Neural cell (in vitro differentiated cells): ENCODE measurements at regions not wholly inside any gene's neighbourhood (a gene's known extent, or its start where the extent isn't known, plus 50 kb on each side); places are given as distances from the start of the nearest gene placed in this dataset.

Source experiments
- H2AFZ ChIP-seq: fragments of 200-600, 300-800 bp; sonication (generic), shearing (Covaris generic); 2 replicates; pipeline ENCODE4 v1.6.0; 2014; ENCODE audit warnings: low read depth, mild to moderate bottlenecking, antibody characterized with exemption, low read length, moderate library complexity
- H3F3A ChIP-seq: fragments of 200-600 bp; shearing (Covaris generic); 2 replicates; pipeline ENCODE4 v1.6.1; 2016; ENCODE audit warnings: mild to moderate bottlenecking, moderate library complexity, mixed read lengths, antibody characterized with exemption, low read length; ENCODE audit not compliant: insufficient read depth, poor library complexity, severe bottlenecking
- H3K27ac ChIP-seq: fragments of 200-600, 300-800 bp; sonication (generic), shearing (Covaris generic); 2 replicates; pipeline ENCODE4 v1.5.1; 2014; ENCODE audit warnings: mild to moderate bottlenecking, low read length, moderate library complexity
- H3K27me3 ChIP-seq: fragments of 300-800, 200-600 bp; sonication (generic), shearing (Covaris generic); 2 replicates; pipeline ENCODE4 v1.6.0; 2014; ENCODE audit warnings: mild to moderate bottlenecking, low read depth, low read length, moderate library complexity; ENCODE audit not compliant: insufficient read depth
- H3K36me3 ChIP-seq: fragments of 300-800, 200-600 bp; sonication (generic), shearing (Covaris generic); 2 replicates; pipeline ENCODE4 v1.5.1; 2014; ENCODE audit warnings: mild to moderate bottlenecking, antibody characterized with exemption, low read length, moderate library complexity; ENCODE audit not compliant: insufficient read depth
- H3K4me2 ChIP-seq: fragments of 300-800, 200-600 bp; sonication (generic), shearing (Covaris generic); 2 replicates; pipeline ENCODE4 v1.6.0; 2014; ENCODE audit warnings: mild to moderate bottlenecking, low read length
- H3K4me3 ChIP-seq: fragments of 300-800, 200-600 bp; sonication (generic), shearing (Covaris generic); 2 replicates; pipeline ENCODE4 v1.5.1; 2014; ENCODE audit warnings: mild to moderate bottlenecking, low read length, moderate library complexity
- H3K79me2 ChIP-seq: fragments of 200-600 bp; shearing (Covaris generic); replicated peaks from 2 replicates; pipeline ENCODE4 v1.6.0; 2014; ENCODE audit warnings: mild to moderate bottlenecking, low read length, moderate library complexity; ENCODE audit not compliant: insufficient read depth
- H3K9ac ChIP-seq: fragments of 300-800, 200-600 bp; sonication (generic), shearing (Covaris generic); 2 replicates; pipeline ENCODE4 v1.6.1; 2016; ENCODE audit warnings: mild to moderate bottlenecking, low read length, mixed read lengths
- H3K9me2 ChIP-seq: fragments of 200-600 bp; shearing (Covaris generic); 2 replicates; pipeline ENCODE4 v1.6.1; 2016; ENCODE audit warnings: mild to moderate bottlenecking, low read length, mixed read lengths; ENCODE audit not compliant: insufficient read depth
- H3K9me3 ChIP-seq: fragments of 200-600, 300-800 bp; sonication (generic), shearing (Covaris generic); 2 replicates; pipeline ENCODE4 v1.6.1; 2016; ENCODE audit warnings: mild to moderate bottlenecking, mixed run types, low read length, moderate library complexity, mixed read lengths
- H4K20me1 ChIP-seq: fragments of 200-600 bp; shearing (Covaris generic); 2 replicates; pipeline ENCODE4 v1.6.1; 2016; ENCODE audit warnings: mild to moderate bottlenecking, mixed run types; ENCODE audit not compliant: insufficient read depth
- EP300 ChIP-seq: fragments of 450-650 bp; conservative IDR thresholded peaks from 2 replicates; pipeline ENCODE4 v1.6.1; 2014; ENCODE audit warnings: antibody characterized with exemption, mild to moderate bottlenecking, moderate library complexity; ENCODE audit not compliant: poor library complexity, severe bottlenecking
- EZH2 ChIP-seq: fragments of 200-600, 300-800 bp; shearing (Covaris generic), sonication (generic); IDR thresholded peaks from 2 replicates; pipeline ENCODE4 v1.6.1; 2014; ENCODE audit warnings: antibody characterized with exemption, low read length, borderline replicate concordance, mild to moderate bottlenecking; ENCODE audit not compliant: insufficient read depth, poor library complexity, severe bottlenecking
- MXI1 ChIP-seq: fragments of 450-650 bp; conservative IDR thresholded peaks from 2 replicates; pipeline ENCODE4 v1.6.1; 2014; ENCODE audit warnings: antibody characterized with exemption, mild to moderate bottlenecking; ENCODE audit not compliant: poor library complexity, severe bottlenecking
- POLR2AphosphoS5 ChIP-seq: IDR thresholded peaks from 2 replicates; pipeline ENCODE4 v1.6.1; 2012
- RAD21 ChIP-seq: fragments of 450-650 bp; conservative IDR thresholded peaks from 2 replicates; pipeline ENCODE4 v1.6.1; 2014; ENCODE audit warnings: antibody characterized with exemption, mild to moderate bottlenecking, moderate library complexity
- SMC3 ChIP-seq: fragments of 450-650 bp; conservative IDR thresholded peaks from 2 replicates; pipeline ENCODE4 v1.6.1; 2014; ENCODE audit warnings: antibody characterized with exemption, mild to moderate bottlenecking, moderate library complexity; ENCODE audit not compliant: poor library complexity
- TAF1 ChIP-seq: IDR thresholded peaks from 2 replicates; pipeline ENCODE4 v1.6.1; 2012; ENCODE audit warnings: low read depth
- TF ChIP-seq, protein P1 (sequence below): fragments of 450-650 bp; IDR thresholded peaks from 2 replicates; pipeline ENCODE4 v1.5.1; 2014; ENCODE audit warnings: antibody characterized with exemption, mild to moderate bottlenecking, moderate library complexity; ENCODE audit not compliant: poor library complexity, severe bottlenecking
- TF ChIP-seq, protein P2 (sequence below): IDR thresholded peaks from 2 replicates; pipeline ENCODE4 v1.6.1; 2012; ENCODE audit warnings: borderline replicate concordance

DNA sequence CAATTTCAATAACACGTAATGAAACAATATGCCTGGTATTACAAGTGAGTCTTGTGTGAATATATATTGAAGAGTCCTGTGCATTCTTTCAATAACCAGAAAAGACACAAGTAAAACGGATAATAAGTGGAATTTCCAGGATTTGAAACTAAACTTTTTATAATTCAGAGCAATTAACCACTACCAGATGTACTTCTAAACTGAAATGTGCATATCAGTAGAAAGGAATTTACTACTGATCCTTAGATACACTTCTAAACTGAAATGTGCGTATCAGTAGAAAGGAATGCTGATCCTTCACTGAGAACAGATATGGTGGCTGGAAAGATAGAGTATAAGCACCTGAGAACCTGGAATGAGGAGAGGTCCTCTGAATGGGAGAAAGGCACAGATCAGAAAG, 470.9 kb upstream of the SPHKAP start:
- H3K4me2 ChIP-seq, result no peak overlapping the region
- TF ChIP-seq EZH2 (no peak), MXI1 (no peak), RAD21 (no peak), POLR2AphosphoS5 (no peak), SMC3 (no peak), EP300 (no peak), TAF1 (no peak)
- TF ChIP-seq, protein P1, sequence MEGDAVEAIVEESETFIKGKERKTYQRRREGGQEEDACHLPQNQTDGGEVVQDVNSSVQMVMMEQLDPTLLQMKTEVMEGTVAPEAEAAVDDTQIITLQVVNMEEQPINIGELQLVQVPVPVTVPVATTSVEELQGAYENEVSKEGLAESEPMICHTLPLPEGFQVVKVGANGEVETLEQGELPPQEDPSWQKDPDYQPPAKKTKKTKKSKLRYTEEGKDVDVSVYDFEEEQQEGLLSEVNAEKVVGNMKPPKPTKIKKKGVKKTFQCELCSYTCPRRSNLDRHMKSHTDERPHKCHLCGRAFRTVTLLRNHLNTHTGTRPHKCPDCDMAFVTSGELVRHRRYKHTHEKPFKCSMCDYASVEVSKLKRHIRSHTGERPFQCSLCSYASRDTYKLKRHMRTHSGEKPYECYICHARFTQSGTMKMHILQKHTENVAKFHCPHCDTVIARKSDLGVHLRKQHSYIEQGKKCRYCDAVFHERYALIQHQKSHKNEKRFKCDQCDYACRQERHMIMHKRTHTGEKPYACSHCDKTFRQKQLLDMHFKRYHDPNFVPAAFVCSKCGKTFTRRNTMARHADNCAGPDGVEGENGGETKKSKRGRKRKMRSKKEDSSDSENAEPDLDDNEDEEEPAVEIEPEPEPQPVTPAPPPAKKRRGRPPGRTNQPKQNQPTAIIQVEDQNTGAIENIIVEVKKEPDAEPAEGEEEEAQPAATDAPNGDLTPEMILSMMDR, result no peak
- TF ChIP-seq, protein P2, sequence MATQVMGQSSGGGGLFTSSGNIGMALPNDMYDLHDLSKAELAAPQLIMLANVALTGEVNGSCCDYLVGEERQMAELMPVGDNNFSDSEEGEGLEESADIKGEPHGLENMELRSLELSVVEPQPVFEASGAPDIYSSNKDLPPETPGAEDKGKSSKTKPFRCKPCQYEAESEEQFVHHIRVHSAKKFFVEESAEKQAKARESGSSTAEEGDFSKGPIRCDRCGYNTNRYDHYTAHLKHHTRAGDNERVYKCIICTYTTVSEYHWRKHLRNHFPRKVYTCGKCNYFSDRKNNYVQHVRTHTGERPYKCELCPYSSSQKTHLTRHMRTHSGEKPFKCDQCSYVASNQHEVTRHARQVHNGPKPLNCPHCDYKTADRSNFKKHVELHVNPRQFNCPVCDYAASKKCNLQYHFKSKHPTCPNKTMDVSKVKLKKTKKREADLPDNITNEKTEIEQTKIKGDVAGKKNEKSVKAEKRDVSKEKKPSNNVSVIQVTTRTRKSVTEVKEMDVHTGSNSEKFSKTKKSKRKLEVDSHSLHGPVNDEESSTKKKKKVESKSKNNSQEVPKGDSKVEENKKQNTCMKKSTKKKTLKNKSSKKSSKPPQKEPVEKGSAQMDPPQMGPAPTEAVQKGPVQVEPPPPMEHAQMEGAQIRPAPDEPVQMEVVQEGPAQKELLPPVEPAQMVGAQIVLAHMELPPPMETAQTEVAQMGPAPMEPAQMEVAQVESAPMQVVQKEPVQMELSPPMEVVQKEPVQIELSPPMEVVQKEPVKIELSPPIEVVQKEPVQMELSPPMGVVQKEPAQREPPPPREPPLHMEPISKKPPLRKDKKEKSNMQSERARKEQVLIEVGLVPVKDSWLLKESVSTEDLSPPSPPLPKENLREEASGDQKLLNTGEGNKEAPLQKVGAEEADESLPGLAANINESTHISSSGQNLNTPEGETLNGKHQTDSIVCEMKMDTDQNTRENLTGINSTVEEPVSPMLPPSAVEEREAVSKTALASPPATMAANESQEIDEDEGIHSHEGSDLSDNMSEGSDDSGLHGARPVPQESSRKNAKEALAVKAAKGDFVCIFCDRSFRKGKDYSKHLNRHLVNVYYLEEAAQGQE, result no peak
- H3K36me3 ChIP-seq, result no peaks in the 10 kb centered on the region
- no peak overlapping the region for H3K9ac ChIP-seq
- H3K4me3 ChIP-seq, result no peak overlapping the region
- H4K20me1 ChIP-seq, result no peaks in the 10 kb centered on the region
- H2AFZ ChIP-seq, result no peak overlapping the region
- H3F3A ChIP-seq, result no peaks in the 10 kb centered on the region
- no peaks in the 10 kb centered on the region for H3K9me3 ChIP-seq
- no peaks in the 10 kb centered on the region for H3K9me2 ChIP-seq
- no peak overlapping the region for H3K27ac ChIP-seq
- H3K27me3 ChIP-seq, result no peaks in the 10 kb centered on the region
- no peaks in the 10 kb centered on the region for H3K79me2 ChIP-seq

DNA sequence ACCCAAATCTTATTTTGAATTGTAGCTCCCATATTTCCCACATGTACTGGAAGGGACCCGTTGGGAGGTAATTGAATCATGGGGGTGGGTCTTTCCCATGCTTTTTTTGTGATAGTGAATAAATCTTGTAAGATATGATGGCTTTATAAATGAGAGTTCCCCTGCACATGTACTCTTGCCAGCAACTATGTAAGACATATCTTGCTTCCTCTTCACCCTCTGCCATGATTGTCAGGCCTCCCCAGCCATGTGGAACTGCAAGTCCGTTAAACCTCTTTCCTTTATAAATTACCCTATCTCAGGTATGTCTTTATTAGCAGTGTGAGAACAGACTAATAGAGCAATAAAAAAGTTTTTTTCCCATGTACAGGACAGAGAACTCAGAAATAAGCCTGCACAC, 468.4 kb upstream of the SPHKAP start:
- Histone ChIP-seq H3K36me3 (no peaks in the 10 kb centered on the region), H3K27me3 (no peaks in the 10 kb centered on the region), H3K9me2 (no peaks in the 10 kb centered on the region), H3K79me2 (no peaks in the 10 kb centered on the region), H2AFZ (no peak overlapping the region), H4K20me1 (no peaks in the 10 kb centered on the region), H3K9me3 (no peaks in the 10 kb centered on the region), H3K9ac (no peak overlapping the region), H3K4me2 (no peak overlapping the region), H3K27ac (no peak overlapping the region), H3F3A (no peaks in the 10 kb centered on the region), H3K4me3 (no peak overlapping the region)
- no peak for TF ChIP-seq EZH2
- TF ChIP-seq, protein P2, result no peak
- TF ChIP-seq, protein P1, result no peak
- TF ChIP-seq EP300, result no peak
- TF ChIP-seq POLR2AphosphoS5, result no peak
- no peak for TF ChIP-seq MXI1
- no peak for TF ChIP-seq TAF1
- TF ChIP-seq RAD21, result no peak
